OCI-LY7 (cell line): ENCODE measurements at regions not wholly inside any gene's neighbourhood (a gene's known extent, or its start where the extent isn't known, plus 50 kb on each side); places are given as distances from the start of the nearest gene placed in this dataset.

Experiments used
- EZH2phosphoT487 ChIP-seq: fragments of 200-600 bp; sonication (generic); IDR thresholded peaks from 2 replicates; pipeline ENCODE4 v1.6.1; 2018; ENCODE audit warnings: low read depth, borderline replicate concordance, mild to moderate bottlenecking, mixed run types, antibody characterized with exemption, low read length, moderate library complexity, mixed read lengths
- TF ChIP-seq, protein P1 (sequence below): fragments of 200-600 bp; sonication (generic); conservative IDR thresholded peaks from 2 replicates; pipeline ENCODE4 v1.5.1; 2014; ENCODE audit warnings: mild to moderate bottlenecking, antibody characterized with exemption, low read length, moderate library complexity, mixed read lengths

DNA sequence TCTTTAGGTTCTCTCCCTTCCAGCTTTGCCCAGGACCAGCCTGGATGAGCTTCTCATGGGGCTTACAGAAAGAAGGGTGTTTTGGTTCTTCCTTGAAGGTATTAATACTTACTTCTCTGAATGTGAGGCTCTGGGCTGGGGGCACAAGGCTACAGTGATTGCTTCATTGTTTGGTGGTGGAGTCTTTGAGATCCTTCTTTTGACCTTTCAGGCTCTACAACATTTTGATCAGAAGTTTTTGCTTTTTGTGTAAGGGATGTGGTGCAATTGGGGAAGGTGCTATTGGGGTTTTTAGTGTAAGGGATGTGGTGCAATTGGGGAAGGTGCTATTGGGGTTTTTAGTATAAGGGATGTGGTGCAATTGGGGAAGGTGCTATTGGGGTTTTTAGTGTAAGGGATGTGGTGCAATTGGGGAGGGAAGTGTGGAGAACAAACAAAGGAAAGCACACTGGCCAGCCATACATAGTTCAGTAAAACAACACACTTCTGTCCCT lies 103.6 kb upstream of the IVNS1ABP start:
- TF ChIP-seq, protein P1, sequence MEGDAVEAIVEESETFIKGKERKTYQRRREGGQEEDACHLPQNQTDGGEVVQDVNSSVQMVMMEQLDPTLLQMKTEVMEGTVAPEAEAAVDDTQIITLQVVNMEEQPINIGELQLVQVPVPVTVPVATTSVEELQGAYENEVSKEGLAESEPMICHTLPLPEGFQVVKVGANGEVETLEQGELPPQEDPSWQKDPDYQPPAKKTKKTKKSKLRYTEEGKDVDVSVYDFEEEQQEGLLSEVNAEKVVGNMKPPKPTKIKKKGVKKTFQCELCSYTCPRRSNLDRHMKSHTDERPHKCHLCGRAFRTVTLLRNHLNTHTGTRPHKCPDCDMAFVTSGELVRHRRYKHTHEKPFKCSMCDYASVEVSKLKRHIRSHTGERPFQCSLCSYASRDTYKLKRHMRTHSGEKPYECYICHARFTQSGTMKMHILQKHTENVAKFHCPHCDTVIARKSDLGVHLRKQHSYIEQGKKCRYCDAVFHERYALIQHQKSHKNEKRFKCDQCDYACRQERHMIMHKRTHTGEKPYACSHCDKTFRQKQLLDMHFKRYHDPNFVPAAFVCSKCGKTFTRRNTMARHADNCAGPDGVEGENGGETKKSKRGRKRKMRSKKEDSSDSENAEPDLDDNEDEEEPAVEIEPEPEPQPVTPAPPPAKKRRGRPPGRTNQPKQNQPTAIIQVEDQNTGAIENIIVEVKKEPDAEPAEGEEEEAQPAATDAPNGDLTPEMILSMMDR: no peak
- TF ChIP-seq EZH2phosphoT487: no peak
